SK-N-SH treated with all-trans-retinoic acid at 6 μM for 48 hours (cell line): ENCODE measurements at regions not wholly inside any gene's neighbourhood (a gene's known extent, or its start where the extent isn't known, plus 50 kb on each side); places are given as distances from the start of the nearest gene placed in this dataset.

Source experiments
- ARNTL ChIP-seq: fragments of 450-650 bp; formaldehyde crosslinking; IDR thresholded peaks from 2 replicates; pipeline ENCODE4 v1.5.0; 2020; ENCODE audit warnings: low read depth, mild to moderate bottlenecking, moderate library complexity, borderline replicate concordance
- BACH2 ChIP-seq: fragments of 250-450 bp; sonication (Bioruptor Pico); IDR thresholded peaks from 2 replicates; pipeline ENCODE4 v1.9.0; 2021; ENCODE audit warnings: mild to moderate bottlenecking, borderline replicate concordance
- CSRNP3 ChIP-seq: fragments of 250-450 bp; sonication (Bioruptor Pico); IDR thresholded peaks from 2 replicates; pipeline ENCODE4 v1.5.1; 2021; ENCODE audit warnings: mild to moderate bottlenecking, moderate library complexity
- OSR1 ChIP-seq: fragments of 250-450 bp; sonication (Bioruptor Pico); IDR thresholded peaks from 2 replicates; pipeline ENCODE4 v1.8.0; 2022; ENCODE audit warnings: moderate library complexity, mild to moderate bottlenecking, inconsistent platforms
- PATZ1 ChIP-seq: fragments of 250-450 bp; sonication (Bioruptor Pico); IDR thresholded peaks from 2 replicates; pipeline ENCODE4 v1.8.0; 2020; ENCODE audit warnings: mild to moderate bottlenecking, moderate library complexity, borderline replicate concordance
- RARB ChIP-seq: fragments of 250-450 bp; sonication (Bioruptor Pico); IDR thresholded peaks from 2 replicates; pipeline ENCODE4 v1.8.0; 2021; ENCODE audit warnings: mild to moderate bottlenecking, moderate library complexity
- TCF4 ChIP-seq: fragments of 250-450 bp; sonication (Bioruptor Pico); IDR thresholded peaks from 2 replicates; pipeline ENCODE4 v1.8.0; 2021; ENCODE audit warnings: mild to moderate bottlenecking, moderate library complexity, borderline replicate concordance
- ZC3H10 ChIP-seq: fragments of 250-450 bp; sonication (Bioruptor Pico); IDR thresholded peaks from 2 replicates; pipeline ENCODE4 v1.5.1; 2021; ENCODE audit warnings: mild to moderate bottlenecking, moderate library complexity
- ZFP3 ChIP-seq: fragments of 250-450 bp; sonication (Bioruptor Pico); IDR thresholded peaks from 2 replicates; pipeline ENCODE4 v1.5.0; 2020; ENCODE audit warnings: mild to moderate bottlenecking, moderate library complexity
- ZFP30 ChIP-seq: fragments of 450-650 bp; formaldehyde crosslinking; IDR thresholded peaks from 2 replicates; pipeline ENCODE4 v1.5.0; 2022; ENCODE audit warnings: mild to moderate bottlenecking, moderate library complexity
- TF ChIP-seq, protein P1 (sequence below): fragments of 250-450 bp; sonication (Bioruptor Pico); IDR thresholded peaks from 2 replicates; pipeline ENCODE4 v1.8.0; 2021; ENCODE audit warnings: low read depth, mild to moderate bottlenecking, moderate library complexity, borderline replicate concordance

DNA sequence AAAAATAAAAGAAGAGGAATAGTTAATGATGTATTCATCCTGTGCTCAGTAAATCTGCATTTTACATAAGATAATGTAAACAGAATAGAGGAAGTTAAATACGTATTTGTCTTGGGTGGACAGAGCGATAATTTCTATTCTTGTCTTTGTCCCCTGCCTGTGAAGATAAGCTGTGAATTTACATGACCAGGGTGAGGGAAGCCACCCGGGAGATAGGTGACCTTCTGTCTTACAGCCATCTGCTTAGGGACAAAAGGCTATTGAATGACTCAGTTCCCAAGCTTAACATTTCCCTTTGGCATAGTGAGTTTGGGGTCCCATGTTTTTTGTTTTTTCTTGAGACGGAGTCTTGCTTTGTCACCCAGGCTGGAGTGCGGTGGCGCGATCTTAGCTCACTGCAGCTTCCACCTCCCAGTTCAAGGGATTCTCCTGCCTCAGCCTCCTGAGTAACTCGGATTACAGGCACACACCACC lies 88.7 kb upstream of the KCTD7 start:
- TF ChIP-seq, protein P1, sequence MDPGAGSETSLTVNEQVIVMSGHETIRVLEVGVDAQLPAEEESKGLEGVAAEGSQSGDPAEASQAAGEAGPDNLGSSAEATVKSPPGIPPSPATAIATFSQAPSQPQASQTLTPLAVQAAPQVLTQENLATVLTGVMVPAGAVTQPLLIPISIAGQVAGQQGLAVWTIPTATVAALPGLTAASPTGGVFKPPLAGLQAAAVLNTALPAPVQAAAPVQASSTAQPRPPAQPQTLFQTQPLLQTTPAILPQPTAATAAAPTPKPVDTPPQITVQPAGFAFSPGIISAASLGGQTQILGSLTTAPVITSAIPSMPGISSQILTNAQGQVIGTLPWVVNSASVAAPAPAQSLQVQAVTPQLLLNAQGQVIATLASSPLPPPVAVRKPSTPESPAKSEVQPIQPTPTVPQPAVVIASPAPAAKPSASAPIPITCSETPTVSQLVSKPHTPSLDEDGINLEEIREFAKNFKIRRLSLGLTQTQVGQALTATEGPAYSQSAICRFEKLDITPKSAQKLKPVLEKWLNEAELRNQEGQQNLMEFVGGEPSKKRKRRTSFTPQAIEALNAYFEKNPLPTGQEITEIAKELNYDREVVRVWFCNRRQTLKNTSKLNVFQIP (CRISPR knock-in tag) = no peak
- TF ChIP-seq PATZ1 (CRISPR knock-in tag) = no peak
- no peak for TF ChIP-seq BACH2 (CRISPR knock-in tag)
- TF ChIP-seq RARB (CRISPR knock-in tag) = no peak
- no peak for TF ChIP-seq ARNTL
- no peak for TF ChIP-seq ZFP3 (CRISPR knock-in tag)
- no peak for TF ChIP-seq TCF4 (CRISPR knock-in tag)
- no peak for TF ChIP-seq OSR1 (CRISPR knock-in tag)
- TF ChIP-seq ZFP30 = no peak
- TF ChIP-seq CSRNP3 = no peak
- no peak for TF ChIP-seq ZC3H10 (CRISPR knock-in tag)
